Nephron (organoid): ENCODE measurements at regions not wholly inside any gene's neighbourhood (a gene's known extent, or its start where the extent isn't known, plus 50 kb on each side); places are given as distances from the start of the nearest gene placed in this dataset.

ENCODE experiments used
- H3K27ac Mint-ChIP-seq, 3 experiments: 2 replicates each; pipeline ENCODE4 v1.8.0; 2020; ENCODE audit warnings: mixed read lengths in 3 of 3, mild to moderate bottlenecking in 2 of 3, moderate library complexity in 1 of 3
- H3K27me3 Mint-ChIP-seq: 2 replicates; pipeline ENCODE4 v1.8.0; 2021; ENCODE audit warnings: low read depth, mild to moderate bottlenecking, moderate library complexity, mixed read lengths
- H3K36me3 Mint-ChIP-seq: 2 replicates; pipeline ENCODE4 v1.8.0; 2020; ENCODE audit warnings: low read depth, mixed read lengths
- H3K4me1 Mint-ChIP-seq: 2 replicates; pipeline ENCODE4 v1.8.0; 2020; ENCODE audit warnings: mixed read lengths
- H3K4me3 Mint-ChIP-seq, 3 experiments: 2 replicates each; pipeline ENCODE4 v1.8.0; 2020; ENCODE audit warnings: mild to moderate bottlenecking in 3 of 3, mixed read lengths in 3 of 3, moderate library complexity in 2 of 3
- H3K9me3 Mint-ChIP-seq: 2 replicates; pipeline ENCODE4 v1.8.0; 2020; ENCODE audit warnings: mixed read lengths
- TF ChIP-seq, protein P1 (sequence below), 3 experiments: fragments of 200-600 bp; sonication (generic); IDR thresholded peaks; one replicate each; pipeline ENCODE4 v1.5.0; 2021; ENCODE audit warnings: antibody characterized with exemption in 3 of 3; ENCODE audit not compliant: unreplicated experiment in 3 of 3

DNA sequence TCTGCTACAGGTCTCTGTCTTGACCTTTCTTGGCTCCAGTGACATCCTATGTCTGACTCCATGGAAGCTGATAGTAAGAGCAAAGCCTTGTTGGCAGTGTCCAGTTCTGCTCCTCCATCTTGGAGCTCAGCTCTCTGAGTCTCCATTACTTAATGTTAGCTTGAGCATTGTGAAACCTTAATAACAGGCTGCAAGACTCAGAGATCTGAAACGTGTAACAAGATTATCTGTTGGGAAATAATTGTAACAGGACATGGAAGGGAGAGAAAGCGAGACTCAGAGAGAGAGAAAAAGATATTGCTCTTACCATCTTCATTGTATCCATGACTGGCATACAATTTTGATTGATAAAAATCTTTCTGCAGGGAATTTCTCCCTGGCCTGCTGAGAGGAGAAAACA lies 1365.7 kb downstream of the AACS start:
- TF ChIP-seq, protein P1, sequence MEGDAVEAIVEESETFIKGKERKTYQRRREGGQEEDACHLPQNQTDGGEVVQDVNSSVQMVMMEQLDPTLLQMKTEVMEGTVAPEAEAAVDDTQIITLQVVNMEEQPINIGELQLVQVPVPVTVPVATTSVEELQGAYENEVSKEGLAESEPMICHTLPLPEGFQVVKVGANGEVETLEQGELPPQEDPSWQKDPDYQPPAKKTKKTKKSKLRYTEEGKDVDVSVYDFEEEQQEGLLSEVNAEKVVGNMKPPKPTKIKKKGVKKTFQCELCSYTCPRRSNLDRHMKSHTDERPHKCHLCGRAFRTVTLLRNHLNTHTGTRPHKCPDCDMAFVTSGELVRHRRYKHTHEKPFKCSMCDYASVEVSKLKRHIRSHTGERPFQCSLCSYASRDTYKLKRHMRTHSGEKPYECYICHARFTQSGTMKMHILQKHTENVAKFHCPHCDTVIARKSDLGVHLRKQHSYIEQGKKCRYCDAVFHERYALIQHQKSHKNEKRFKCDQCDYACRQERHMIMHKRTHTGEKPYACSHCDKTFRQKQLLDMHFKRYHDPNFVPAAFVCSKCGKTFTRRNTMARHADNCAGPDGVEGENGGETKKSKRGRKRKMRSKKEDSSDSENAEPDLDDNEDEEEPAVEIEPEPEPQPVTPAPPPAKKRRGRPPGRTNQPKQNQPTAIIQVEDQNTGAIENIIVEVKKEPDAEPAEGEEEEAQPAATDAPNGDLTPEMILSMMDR (IDR thresholded peaks at IDR 0.05; ENCODE audit: unreplicated experiment in 3 of 3), result no peak
- no peaks in the 10 kb centered on the region for H3K9me3 Mint-ChIP-seq
- peaks cover 5% of the 10 kb centered on the region for H3K4me1 Mint-ChIP-seq
- no peak overlapping the region for H3K4me3 Mint-ChIP-seq
- peaks cover 9% of the 10 kb centered on the region for H3K27me3 Mint-ChIP-seq
- H3K36me3 Mint-ChIP-seq, result no peaks in the 10 kb centered on the region
- no peak overlapping the region for H3K27ac Mint-ChIP-seq

DNA sequence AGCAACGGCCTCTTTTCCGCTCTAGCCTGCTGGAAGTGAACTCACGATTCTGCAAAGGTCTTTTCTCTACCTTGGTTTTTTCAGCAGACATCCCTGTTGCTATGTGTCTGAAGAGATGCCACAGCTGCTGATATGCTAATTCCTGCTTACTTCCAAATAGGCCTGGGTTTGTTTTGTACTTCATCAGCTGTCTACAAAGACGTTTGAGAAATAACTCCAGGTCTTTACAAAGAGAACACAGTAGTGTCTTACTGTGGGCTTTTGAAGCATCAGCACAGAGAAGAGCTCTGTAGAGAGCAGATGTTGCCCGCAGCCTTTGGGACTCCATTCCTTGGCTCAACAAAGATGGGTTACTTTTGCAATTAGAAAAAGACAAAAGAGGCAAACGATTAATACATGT lies 1366.5 kb downstream of the AACS start:
- no peak overlapping the region for H3K27ac Mint-ChIP-seq

DNA sequence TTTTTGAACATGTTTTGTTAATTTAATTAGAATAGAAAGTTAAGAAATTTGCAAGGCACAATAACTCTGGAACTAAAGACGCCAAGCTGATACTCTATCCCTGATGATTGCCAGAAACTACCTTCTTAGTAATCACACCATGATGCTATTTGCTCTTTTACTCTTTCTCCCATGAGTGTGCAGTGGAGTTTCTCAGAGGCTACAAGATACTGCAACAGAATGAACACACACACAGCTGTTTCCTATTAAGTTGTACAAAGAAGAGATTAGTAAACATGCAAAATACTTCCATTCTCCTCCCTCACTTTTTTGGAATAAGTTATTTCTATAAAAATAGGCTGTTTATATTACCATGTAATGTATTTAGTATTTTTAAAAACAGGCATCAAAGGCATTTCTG lies 1367.5 kb downstream of the AACS start:
- Mint-ChIP-seq H3K4me1 (peaks cover 5% of the 10 kb centered on the region), H3K27ac (no peak overlapping the region), H3K4me3 (no peak overlapping the region), H3K9me3 (no peaks in the 10 kb centered on the region), H3K36me3 (no peaks in the 10 kb centered on the region), H3K27me3 (peaks cover 9% of the 10 kb centered on the region)
- TF ChIP-seq, protein P1 (IDR thresholded peaks at IDR 0.05; ENCODE audit: unreplicated experiment in 3 of 3), result no peak

More for the DNA sequence above, 1366.5 kb downstream of the AACS start:
- Mint-ChIP-seq H3K4me1 (peaks cover 5% of the 10 kb centered on the region), H3K36me3 (no peaks in the 10 kb centered on the region), H3K9me3 (no peaks in the 10 kb centered on the region), H3K27me3 (peaks cover 9% of the 10 kb centered on the region), H3K4me3 (no peak overlapping the region)
- TF ChIP-seq, protein P1 (IDR thresholded peaks at IDR 0.05; ENCODE audit: unreplicated experiment in 3 of 3), result no peak

DNA sequence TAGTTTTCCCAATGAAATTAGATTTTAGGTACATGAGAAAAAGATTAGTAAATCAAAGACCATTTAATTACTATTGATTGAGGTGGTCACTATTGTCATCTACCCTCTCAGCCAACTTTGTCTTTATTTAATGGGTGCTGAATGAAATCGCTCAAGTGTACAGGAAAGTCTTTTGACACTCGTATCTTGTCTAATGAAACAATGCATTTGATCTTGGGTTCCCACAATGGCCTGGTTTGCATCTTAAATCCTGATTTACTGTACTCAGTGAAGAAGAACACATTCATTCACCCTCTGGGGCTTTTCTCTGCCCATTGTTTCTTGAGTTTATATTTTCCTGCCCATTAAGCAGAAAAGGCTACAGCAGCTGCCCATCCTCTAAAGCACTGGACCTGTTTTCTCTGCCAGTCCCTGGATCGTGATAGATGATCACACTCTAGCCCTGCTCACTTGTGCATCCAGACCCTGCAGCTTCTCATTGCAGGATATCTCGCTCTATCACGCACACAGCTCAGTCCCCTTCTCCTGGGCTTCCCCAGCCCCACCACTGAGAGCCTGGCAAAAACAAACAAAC lies 1369.3 kb downstream of the AACS start:
- H3K4me3 Mint-ChIP-seq, result no peak overlapping the region
- peaks cover 9% of the 10 kb centered on the region for H3K27me3 Mint-ChIP-seq
- no peaks in the 10 kb centered on the region for H3K9me3 Mint-ChIP-seq
- peaks cover 5% of the 10 kb centered on the region for H3K4me1 Mint-ChIP-seq
- H3K36me3 Mint-ChIP-seq, result no peaks in the 10 kb centered on the region
- H3K27ac Mint-ChIP-seq, result no peak overlapping the region
- TF ChIP-seq, protein P1 (IDR thresholded peaks at IDR 0.05; ENCODE audit: unreplicated experiment in 3 of 3), result no peak

DNA sequence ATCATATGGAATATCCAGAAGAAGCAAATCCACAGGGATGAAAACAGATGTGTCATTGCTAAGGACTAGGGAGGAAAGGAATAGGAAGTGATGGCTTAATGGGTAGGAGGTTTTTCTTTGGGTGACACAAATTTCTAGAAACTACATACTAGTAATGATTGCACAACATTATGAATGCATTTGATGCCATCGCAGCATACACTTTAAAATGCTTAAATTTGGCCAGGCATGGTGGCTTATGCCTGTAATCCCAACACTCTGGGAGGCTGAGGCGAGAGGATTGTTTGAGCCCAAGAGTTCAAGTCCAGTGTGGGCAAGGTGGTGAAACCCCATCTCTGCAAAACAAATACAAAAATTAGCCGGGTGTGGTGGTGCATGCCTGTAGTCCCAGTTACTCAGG lies 1370.8 kb downstream of the AACS start:
- Mint-ChIP-seq H3K9me3 (no peaks in the 10 kb centered on the region), H3K4me3 (no peak overlapping the region), H3K27me3 (peaks cover 5% of the 10 kb centered on the region), H3K4me1 (peaks cover 5% of the 10 kb centered on the region), H3K36me3 (no peaks in the 10 kb centered on the region), H3K27ac (no peak overlapping the region)
- TF ChIP-seq, protein P1 (IDR thresholded peaks at IDR 0.05; ENCODE audit: unreplicated experiment in 3 of 3), result no peak

DNA sequence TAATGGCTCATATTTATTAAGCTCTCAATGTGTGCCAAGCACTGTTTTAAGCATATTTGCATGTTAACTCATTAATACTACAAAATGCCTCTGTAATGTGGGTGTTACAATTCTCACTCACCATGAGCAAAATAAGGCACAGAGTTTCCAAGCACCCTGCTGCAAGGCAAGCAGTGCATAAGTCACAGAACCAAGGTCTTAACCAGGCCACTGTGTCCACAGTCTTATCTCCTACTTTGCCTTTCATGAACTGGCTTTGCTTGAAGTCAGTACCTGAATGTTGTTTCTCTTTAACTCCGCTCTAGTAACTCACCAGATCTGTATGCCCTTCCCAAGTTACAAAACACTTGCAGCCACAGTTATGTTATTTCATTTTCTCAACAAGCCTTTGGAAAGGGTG lies 1372.7 kb downstream of the AACS start:
- Mint-ChIP-seq H3K4me1 (no peaks in the 10 kb centered on the region), H3K4me3 (no peak overlapping the region), H3K27ac (no peak overlapping the region), H3K27me3 (no peaks in the 10 kb centered on the region), H3K9me3 (no peaks in the 10 kb centered on the region), H3K36me3 (no peaks in the 10 kb centered on the region)
- TF ChIP-seq, protein P1 (IDR thresholded peaks at IDR 0.05; ENCODE audit: unreplicated experiment in 3 of 3), result no peak
